A549 (cell line): ENCODE measurements at regions not wholly inside any gene's neighbourhood (a gene's known extent, or its start where the extent isn't known, plus 50 kb on each side); places are given as distances from the start of the nearest gene placed in this dataset.

Source experiments
- CBX2 ChIP-seq: fragments of 200-600 bp; sonication (generic); IDR thresholded peaks from 2 replicates; pipeline ENCODE4 v1.6.1; 2016; ENCODE audit warnings: low read depth, mild to moderate bottlenecking, borderline replicate concordance
- CHD4 ChIP-seq: fragments of 200-600 bp; sonication (generic); IDR thresholded peaks from 2 replicates; pipeline ENCODE4 v1.6.1; 2016; ENCODE audit warnings: antibody characterized with exemption, mild to moderate bottlenecking, borderline replicate concordance
- CTCF ChIP-seq: fragments of >200 bp; sonication (Bioruptor Twin); formaldehyde crosslinking; IDR thresholded peaks from 3 replicates; pipeline ENCODE4 v1.5.1; 2016
- HMGXB4 ChIP-seq: fragments of 250-450 bp; sonication (Bioruptor Pico); IDR thresholded peaks from 2 replicates; pipeline ENCODE4 v1.5.0; 2021; ENCODE audit warnings: mild to moderate bottlenecking, moderate library complexity, borderline replicate concordance
- MAFK ChIP-seq: fragments of 450-650 bp; IDR thresholded peaks from 2 replicates; pipeline ENCODE4 v1.6.1; 2014; ENCODE audit not compliant: partially characterized antibody
- MAX ChIP-seq: IDR thresholded peaks from 2 replicates; pipeline ENCODE4 v1.6.1; 2012

DNA sequence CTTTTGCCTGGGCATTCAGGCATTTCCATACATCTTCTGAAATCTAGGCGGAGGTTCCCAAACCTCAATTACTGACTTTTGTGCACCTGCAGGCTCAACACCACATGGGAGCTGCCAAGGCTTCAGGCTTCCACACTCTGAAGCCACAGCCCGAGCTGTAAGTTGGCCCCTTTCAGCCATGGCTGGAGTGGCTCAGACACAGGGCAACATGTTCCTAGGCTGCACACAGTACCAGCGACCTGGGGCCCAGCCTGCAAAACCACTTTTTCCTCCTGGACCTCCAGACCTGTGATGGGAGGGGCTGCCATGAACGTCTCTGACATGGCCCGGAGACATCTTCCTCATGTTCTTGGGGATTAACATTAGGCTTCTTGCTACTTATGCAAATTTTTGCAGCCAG is 1558.2 kb upstream of the PCDH20 start:
- TF ChIP-seq CTCF (no peak), MAFK (no peak), MAX (no peak), CHD4 (no peak), HMGXB4 (CRISPR knock-in tag) (no peak), CBX2 (no peak)
